ENCODE measurements at regions not wholly inside any gene's neighbourhood (a gene's known extent, or its start where the extent isn't known, plus 50 kb on each side); places are given as distances from the start of the nearest gene placed in this dataset.

DNA sequence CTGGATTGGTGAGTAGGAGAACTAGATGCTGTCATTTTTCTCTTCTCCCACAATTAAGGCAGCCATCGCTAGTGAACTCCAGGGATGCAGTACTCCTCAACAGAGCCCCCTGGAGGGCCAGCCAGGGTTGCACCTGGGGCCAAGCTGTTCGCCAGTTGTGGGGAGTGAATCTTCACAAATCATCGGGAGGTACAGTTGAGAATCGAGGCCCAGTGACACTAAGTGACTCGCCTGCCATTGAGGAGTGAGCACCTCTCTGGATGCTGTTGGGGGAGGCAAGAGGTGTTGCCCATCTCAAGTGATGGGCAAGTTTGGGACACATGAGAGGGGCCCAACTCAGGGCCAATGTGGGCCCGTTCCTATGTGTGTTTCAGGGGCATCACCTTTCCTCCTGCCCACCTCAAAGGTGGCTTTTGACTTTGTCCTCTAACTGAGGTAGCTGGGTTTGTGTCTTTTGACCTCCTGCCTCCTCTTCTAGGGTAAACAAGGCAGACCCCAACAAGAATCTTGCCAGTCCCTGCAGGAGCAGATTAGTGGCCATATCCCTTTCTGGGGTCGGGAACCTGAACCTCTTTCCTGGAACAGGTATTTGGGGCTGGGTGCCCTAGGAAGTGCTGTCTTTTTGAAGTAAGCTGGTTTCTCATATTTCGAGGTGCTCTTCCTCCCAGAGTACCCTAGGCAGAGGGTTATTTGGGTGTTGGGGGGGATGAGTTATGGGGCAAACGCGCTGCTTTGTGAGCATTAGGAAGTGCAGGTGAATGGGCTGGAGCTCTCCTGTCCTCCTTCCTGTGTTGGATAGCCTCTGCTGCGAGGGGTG lies 181.2 kb downstream of the MACROH2A1 start:
- DNase-seq = no peak

DNA sequence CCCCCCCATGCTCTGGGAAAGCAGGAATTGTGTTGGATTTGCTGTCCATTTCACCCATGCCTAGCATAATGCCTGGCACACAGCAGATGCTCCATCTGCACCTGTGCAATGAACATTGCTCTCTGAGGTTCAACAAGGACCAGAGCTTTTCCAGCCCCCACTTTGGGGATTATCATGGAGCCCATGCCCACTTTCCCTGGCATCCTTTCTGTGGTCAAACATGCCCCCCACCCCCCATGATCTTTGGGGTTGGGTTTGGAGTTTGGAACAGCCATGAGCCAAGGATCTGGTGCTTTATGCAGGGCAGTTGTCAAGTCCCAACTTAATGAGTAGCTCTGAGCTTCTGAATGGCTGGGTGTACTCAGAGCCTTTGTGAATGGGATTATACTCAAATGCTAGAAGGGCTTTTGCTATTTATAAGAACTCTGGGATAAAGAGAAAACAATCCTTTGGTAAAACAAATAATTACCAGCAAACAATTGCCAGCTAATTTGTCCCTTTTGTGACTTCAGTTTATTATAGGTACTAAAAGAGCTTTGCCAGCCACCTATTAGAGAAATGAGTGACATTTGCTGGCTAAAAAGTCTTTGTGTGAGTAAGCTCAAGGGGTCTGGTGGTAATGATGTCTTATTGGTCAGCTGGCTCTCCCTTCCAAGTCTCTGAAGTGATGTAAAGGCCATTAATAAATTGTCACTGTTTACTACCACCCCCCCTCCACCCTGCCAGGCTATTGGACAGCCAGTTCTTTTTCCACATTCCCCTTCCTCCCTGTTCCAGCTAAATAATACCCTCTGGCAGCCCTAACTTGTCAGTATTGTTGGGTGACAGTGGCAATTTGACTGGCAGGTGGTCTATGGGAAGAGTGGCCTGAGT lies 182.3 kb downstream of the MACROH2A1 start:
- no peak for DNase-seq

DNA sequence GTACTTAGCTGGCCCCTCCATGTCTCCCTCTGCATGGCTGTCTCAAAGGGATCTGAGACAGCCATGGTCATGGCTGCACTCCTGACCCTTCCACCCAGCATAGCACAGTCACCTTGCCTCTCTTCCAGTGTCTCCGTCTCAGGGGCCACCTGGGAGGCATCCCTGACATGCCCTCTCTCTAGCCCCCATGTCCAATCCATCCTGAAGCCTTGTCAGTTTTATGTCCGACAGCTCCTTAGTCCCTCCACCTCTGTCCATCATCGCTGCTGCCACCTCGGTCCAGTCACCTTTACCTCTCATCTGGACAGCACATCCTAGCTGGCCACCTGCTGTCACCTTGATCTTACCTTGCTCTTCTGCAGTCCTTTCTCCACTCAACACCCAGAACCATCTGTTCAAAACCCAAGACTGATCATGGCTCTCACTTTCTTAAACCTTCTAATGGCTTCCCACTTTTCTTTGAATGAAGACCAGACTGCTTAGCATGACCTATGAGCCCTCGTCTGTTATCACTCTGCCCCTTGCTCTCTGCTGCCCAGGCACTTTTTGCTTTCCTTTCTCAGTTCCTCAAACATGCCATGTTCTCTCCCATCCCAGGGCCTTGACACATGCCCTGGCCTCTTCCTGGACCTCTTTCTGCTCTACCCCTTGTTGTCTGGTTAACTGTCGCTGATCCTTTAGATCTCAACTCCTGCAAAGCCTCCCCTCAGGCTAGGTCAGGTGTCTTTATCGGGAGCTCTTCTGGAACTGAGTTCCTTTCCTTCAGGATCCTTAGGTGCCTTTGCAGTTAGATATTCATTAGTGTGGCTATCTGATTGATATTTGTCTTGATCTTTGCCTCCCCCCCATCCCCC lies 181.8 kb upstream of the PITX1 start:
- no peak for DNase-seq

DNA sequence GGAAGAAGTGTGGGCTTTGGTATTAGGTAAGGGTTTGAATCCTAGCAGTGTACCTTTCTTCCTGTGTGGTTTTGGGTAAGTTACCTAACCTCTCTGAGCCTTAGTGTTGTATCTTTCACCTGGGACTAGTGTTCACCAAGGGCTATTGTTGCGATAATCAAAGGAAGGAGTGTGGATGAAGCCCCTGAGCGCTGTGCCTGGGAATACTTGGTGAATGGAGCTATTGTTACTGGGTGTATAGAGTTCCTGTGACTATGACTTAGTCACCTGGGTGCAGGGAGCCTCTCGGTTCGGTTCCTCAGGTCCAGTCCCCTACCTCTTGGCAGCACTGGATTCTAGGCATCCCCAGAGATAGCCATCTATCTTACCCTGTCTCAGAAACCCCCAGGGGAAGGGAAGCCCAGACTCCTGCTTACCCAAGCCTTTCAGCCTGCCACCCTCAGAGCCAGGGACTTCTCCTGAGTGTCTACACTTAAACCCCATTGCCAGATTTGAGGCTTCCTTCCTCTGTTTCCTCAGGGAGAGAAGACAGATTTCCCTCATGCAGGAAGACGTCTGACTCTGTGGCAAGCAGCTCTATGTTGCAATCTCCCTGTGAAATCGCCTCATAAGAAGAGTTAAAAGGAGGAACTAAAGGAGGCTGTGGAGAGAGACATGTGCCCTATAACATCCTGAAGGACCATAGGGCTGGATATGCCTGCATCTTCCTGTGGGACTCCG lies 181.0 kb upstream of the PITX1 start:
- DNase-seq = no peak

DNA sequence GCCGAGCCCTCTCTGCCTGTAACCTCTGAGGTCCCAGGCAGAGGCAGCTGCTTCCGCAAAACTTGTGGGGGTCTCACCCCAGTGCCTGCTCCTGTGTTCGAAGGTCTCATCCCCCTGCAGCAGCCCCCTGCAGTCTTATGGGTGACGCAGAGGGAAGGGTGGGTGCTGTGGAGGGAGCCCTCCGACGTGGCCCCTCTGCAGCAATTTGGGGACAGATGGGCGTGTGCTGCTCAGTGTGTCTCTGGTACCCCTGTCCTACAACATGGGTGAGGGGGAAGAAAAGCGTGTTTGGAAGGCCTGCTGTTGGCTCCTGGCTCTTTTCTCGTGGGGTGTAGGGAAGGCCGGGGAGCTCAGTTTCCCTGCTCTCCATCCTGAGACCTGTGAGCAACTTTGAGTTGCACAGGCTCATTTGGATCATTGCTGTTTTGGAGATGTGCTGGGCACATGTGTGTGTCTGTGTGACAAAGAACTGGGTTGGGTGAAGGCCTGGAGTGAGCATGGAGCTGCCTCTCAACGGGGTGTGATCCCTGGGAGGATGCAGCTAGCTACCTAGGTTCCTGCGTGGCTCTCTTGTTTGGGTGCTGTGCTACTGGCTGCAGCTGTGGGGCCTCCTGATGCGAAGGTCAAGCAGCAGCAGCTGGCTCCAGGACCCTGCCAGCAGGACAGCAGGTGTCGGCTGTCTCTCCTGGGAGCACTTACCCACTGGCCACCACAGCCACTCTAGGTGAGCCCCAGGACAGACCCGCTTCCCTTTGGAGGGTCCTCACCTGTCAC lies 179.6 kb upstream of the PITX1 start:
- DNase-seq = peak; percentile 13

DNA sequence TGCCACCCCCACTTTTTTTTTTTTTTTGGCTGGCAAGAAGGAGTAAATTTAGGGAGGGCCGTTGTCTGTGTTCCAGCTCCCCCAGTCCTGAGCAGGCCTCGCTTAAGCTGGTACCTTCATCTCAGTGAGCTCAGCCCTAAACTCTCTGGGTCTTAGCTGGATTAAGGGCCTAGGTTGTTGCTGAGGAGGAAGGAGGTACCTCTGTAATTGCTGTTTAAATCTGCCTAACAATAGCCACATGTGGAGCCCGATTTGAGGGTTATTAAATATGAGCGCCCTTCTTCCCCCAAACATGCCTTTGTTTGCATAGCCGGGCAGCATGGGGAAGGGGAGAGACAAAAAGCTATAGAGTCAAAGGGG lies 179.0 kb upstream of the PITX1 start:
- DNase-seq = no peak

DNA sequence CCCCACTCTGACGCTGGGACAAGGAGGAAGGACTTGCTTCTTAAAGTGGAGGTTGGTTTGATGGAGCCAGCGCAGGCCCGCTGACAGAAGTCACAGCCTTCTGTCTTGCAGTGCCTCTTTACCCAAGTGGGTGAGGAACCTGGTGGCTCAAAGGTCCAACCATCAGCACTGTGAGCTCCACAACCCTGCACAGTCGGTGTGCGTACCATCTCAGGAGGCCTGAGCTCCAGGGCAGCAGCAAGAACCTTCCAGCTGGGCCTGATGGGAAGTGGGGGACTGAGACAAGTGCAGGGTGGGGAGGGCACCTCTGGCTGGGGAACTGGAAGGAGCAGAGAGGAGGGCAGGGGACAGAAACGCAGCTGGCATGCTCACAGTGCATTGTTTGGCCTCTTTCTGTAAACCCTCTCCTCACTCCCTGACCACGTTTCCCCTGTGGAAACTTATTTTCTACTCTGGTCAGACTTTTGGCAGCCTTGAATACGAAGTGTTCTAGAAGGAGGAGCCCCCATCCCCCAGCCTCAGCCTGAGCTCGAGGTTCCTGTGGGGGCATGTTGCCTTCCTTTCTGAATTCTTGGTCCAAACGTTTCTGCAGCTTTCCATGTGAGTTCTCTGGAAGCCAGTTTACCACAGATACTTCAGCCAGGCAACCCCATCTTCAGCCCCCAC lies 178.5 kb upstream of the PITX1 start:
- no peak for DNase-seq

DNA sequence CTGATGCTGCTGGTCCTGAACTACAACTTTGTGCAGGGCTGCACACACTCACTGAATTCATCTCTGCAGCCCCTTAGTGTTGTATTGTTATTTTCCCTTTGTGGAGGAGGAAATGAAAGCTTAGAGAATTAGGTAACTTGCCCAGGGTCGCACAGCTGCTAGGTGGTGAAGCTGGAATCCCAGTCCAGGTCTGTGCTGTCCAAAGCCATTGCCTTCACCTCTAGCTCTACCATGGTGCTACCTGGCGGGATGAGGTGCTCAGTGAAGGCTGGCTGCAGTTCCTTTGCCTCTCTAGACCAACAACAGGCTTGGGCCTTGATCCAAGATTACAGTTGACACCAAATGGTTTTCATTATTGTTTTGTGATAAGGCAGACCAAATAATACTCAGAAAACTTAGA lies 177.8 kb upstream of the PITX1 start:
- no peak for DNase-seq

DNA sequence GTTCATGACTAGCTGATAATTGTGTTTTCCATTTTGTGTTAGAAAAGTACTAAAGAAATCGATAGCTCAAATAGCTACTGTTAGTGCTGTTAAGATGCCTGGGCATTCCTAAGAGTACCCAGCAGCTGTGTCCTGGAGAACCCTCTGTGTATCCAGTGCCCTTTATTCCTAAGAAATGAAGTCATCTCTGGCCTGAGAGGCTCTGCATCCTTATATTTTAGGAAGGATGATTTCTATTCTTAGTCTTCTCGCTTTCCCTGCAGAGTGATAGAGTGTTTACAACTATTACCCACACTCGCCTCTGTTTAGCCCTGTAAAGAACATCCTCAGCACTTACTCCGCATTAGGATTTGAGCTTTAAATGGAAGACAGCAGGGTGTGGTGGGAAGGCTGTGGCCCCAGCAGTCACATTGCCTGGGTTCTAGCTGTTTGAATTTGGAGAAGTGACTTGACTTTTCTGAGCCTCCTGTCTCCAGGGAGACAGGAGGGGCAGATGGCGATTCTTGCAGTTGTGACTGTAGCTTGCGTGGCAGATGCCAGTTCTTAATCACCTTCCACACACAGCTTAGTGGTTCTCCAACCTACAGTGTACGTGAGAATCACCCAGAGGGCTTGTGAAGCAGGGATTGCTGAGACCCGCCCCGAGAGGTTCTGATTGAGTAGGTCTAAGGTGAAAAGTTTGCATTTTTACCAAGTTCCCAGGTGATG lies 177.2 kb upstream of the PITX1 start:
- DNase-seq = no peak

DNA sequence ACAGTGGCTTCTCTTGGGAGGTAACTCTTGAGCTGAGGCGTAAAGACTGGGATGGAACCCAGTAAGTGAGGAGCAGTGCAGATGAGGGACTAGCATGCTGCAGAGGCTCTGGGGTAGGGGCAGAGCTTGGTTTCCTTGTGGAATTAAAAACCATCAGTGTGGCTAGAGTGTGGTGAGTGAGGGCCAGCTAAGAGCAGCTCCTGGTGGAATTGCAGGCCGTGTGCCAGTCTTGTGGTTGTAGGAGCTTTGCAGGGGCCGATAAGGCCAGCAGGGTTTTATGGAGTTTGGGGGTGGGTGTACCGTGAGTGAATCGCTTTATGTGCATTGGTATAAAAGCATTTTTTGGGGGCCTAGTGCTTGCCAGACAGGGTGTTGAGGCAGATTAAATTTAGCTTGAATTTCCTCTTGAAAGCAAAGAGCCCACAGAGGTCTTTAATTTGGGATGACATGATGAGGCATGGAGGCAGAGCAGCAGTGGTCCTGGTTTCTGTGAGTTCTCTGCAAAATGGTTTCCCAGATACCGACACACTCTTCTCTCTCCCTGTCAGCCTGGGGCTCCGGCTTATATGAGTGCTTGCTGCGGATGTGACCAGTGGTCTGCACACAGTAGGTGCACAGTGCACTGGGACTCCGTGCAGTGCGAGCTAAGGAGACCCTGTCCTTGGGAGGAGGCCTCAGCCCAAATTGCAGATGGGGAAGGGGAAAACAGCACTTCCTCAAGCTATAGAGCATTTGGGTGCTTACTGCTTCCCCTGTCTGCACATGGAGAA lies 176.4 kb upstream of the PITX1 start:
- DNase-seq = no peak

DNA sequence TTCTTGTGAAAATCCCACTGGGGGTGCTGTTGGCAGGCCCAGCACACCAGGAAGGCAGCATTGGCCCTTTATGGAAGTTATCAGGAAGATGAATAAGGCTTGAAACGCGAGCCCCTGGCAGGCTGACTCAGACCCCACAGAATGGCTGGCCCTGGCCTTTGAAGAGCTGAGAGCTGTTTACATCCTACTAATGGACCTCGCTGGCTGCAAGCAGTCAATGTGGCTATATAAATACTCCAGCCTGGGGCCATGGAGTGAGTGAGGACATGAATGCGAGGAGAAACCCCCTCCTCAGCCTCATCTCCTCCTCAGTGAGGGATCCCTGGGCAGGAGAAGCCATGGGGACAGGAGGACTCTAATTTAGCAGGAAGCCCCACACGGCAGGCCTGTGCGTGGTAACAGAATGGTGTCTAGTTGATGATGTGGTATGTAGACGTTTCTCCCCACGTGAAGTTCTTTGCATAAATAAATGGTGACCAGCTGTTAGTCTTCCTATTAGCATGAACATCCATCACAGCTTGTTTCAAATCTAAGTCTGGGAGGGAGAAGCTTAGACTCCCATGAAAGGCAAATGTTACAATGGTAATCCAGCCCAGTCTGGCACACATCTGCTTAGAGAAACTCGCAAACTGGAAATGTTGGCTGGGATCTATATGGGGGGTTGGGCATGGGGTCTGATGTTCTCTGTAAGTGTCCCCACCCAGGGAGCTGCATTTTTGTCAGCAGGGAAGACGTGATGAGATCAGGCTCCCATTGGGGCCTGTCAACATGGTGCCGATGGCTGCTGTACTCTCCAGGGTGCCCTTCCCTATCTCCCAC lies 175.1 kb upstream of the PITX1 start:
- no peak for DNase-seq

DNA sequence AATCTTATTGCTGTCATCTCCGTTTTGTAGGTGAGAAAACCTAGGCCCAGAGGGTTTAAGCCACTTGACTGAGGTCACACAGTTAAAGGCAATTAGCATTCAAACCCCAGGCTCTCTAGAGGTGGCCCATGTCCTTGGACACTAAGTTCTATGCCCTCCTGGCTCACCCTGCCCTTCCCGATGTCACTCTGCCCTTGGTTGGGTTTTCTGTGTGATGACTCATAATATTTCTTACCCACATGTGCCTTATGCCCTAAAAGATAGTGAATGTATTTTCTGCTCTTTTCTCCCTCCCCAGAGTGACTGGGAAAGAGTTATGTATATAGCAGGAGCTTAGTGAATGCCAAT lies 174.5 kb upstream of the PITX1 start:
- DNase-seq = no peak

DNA sequence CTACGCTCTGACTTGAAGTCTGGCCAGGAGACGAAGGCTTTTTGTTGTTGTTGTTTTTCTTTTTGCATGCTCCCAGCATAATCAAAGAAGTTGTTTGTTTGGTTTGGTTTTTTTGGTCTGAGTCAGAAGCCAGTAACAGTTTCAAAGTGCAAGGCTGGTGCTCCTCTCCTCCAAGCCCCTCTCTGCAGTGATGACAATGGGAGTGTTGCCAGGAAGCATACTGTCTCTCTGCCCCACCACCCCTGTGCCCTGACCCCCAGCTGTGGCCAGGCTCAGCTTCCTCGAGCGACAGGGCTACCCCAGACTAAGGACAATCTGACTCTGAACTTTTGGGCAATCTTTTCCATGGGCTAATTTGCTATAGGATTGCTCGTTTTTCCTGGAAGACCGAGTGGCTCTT lies 173.8 kb upstream of the PITX1 start:
- no peak for DNase-seq

DNA sequence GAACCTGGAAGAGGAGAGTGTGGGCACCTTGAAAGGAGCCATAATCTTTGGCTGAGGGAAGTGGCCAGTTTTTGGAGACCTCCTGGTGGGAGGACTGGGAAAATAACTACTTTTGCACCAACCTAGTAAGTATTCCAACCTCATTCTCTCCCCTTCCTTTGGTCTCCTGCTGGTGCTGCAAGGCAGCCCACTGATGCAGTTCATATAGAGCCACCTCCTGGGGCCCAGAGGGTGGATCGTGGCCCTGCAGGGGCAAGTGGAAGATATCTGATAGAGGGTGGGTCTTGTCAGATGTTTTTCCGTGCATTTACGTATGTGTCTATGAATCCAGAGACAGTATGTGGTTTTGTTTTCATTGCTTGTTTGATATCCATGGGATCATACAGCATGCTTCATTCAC lies 172.8 kb upstream of the PITX1 start:
- DNase-seq = no peak

DNA sequence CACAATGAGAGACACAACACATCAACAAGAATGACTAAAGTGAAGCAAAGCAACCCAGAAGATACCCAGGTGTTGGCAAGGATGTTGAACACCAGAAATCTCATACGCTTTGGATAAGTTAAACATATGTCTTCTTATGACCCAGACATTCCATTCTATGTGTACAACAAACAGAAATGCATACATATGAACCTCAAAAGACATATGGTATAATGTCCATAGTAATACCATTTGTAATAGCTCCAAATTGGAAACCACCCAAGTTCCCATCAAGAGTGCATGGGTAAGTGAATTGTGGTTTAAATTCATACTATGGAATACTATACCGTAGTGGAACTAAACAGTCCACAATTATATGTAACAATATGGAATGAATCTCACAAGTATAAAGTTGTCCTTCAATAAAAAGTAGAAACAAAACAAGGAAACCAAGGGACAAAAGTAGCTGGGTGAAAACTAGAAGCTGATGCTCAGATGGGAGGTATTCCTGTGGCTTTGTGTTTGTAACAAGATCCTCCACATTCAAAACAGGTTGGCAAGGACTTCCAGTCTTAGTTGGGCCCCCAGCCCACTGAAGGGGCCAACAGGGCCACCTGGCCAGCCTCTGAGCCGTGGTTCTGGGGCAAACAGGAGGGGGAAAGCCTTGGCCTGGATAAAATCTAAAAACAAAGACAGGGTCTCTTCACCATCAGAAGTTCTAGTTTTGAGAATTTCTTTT lies 171.8 kb upstream of the PITX1 start:
- DNase-seq = no peak

DNA sequence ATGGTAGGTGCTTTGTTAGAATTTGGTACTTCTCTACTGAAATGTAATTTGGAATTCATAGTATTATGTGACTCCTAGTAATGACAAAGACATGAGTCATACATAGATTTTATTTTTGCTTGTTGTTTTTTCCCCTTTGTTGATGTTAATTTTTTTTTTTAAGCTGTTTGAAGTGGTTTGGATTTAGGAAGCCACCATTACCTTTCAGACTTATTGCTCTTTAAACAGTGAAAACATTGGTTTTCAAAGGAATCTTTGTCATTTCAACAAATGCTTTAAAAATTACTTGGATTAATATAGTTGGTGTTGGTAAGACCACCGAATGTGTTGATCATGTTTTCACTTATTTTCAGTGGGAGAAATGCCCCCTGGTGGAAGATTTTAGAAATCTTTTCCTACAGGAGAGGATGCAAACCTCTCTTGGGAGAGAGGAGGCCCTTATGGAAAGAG lies 170.1 kb upstream of the PITX1 start:
- DNase-seq = no peak

DNA sequence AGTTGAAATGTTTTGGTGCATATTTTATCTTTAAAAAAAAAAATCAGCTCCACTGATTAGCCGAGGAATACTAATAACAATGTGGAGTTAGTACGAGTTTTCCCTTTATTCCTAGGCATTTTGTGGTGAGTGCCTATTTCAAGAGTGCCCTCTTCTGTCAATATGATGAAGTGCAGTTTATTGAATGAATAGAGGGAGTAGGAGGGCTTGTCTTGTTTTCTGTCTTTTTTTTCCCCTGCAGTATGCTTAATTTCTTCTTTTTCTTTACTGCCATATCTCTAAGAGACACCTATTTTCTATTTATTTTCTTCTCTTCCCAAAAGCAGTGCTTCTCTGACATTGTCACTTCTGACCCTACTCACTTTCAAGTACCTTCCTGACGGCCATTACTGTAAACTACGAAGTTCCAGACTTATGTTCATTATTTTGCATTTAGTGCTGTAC lies 169.6 kb upstream of the PITX1 start:
- DNase-seq = peak; percentile 35

DNA sequence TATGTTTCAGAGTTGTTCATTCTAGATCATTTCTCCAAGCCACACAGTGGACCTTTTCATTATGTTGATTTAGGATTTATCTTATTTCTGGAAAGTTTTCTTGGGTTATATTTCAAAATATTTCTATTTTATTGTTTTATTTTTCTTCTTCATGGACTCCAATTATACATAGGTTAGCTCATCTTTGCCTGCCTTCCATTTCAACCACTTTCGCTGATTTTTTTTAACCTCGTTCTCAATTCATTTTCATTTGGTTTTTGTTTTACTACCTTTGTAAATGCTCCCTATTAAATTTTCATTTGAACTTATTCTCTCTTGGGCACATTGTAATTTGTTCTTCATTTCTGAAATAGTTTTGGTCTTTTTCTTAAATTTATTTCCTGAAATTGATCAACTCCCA lies 169.0 kb upstream of the PITX1 start:
- DNase-seq = no peak
